GM21390 (cell line): ENCODE measurements at regions not wholly inside any gene's neighbourhood (a gene's known extent, or its start where the extent isn't known, plus 50 kb on each side); places are given as distances from the start of the nearest gene placed in this dataset.

ENCODE experiments used
- ATAC-seq: cut with Tn5 transposase; IDR thresholded peaks from one replicate; pipeline ENCODE4 v1.9.1; 2021; ENCODE audit not compliant: unreplicated experiment

GRCh38 chr16:86824751-86825296 lies 246.5 kb downstream of the FOXL1 start:
- ATAC-seq: no peak

GRCh38 chr16:86825631-86826030 lies 247.3 kb downstream of the FOXL1 start:
- ATAC-seq: no peak

GRCh38 chr16:86826941-86827340 lies 248.6 kb downstream of the FOXL1 start:
- ATAC-seq: no peak

- no peak for ATAC-seq
These were observed 249.2 kb downstream of the FOXL1 start for GRCh38 chr16:86827521-86827920.

GRCh38 chr16:86828202-86828601 lies 249.9 kb downstream of the FOXL1 start:
- no peak for ATAC-seq

GRCh38 chr16:86828653-86829052 lies 250.3 kb downstream of the FOXL1 start:
- ATAC-seq: no peak

- no peak for ATAC-seq
These were observed 253.0 kb downstream of the FOXL1 start for GRCh38 chr16:86831366-86831765.

GRCh38 chr16:86833136-86833535 lies 254.8 kb downstream of the FOXL1 start:
- ATAC-seq: no peak

- no peak for ATAC-seq
These were observed 256.2 kb downstream of the FOXL1 start for GRCh38 chr16:86834451-86835035.

- ATAC-seq: no peak
These were observed 257.6 kb downstream of the FOXL1 start for GRCh38 chr16:86835982-86836381.

- ATAC-seq: no peak
These were observed 258.3 kb downstream of the FOXL1 start for GRCh38 chr16:86836503-86837129.

GRCh38 chr16:86843812-86844211 lies 265.5 kb downstream of the FOXL1 start:
- ATAC-seq: no peak

GRCh38 chr16:86844695-86845094 lies 266.3 kb downstream of the FOXL1 start:
- no peak for ATAC-seq

GRCh38 chr16:86846136-86846535 lies 267.8 kb downstream of the FOXL1 start:
- ATAC-seq: no peak

GRCh38 chr16:86848821-86849220 lies 270.5 kb downstream of the FOXL1 start:
- no peak for ATAC-seq

GRCh38 chr16:86850670-86851069 lies 272.3 kb downstream of the FOXL1 start:
- no peak for ATAC-seq

GRCh38 chr16:86852135-86852534 lies 273.8 kb downstream of the FOXL1 start:
- ATAC-seq: no peak

- no peak for ATAC-seq
These were observed 275.8 kb downstream of the FOXL1 start for GRCh38 chr16:86854058-86854621.

GRCh38 chr16:86854626-86855294 lies 276.4 kb downstream of the FOXL1 start:
- ATAC-seq: no peak

GRCh38 chr16:86856946-86857586 lies 278.7 kb downstream of the FOXL1 start:
- ATAC-seq: no peak

- ATAC-seq: no peak
These were observed 279.5 kb downstream of the FOXL1 start for GRCh38 chr16:86857807-86858206.
